ENCODE measurements at regions not wholly inside any gene's neighbourhood (a gene's known extent, or its start where the extent isn't known, plus 50 kb on each side); places are given as distances from the start of the nearest gene placed in this dataset.

DNA sequence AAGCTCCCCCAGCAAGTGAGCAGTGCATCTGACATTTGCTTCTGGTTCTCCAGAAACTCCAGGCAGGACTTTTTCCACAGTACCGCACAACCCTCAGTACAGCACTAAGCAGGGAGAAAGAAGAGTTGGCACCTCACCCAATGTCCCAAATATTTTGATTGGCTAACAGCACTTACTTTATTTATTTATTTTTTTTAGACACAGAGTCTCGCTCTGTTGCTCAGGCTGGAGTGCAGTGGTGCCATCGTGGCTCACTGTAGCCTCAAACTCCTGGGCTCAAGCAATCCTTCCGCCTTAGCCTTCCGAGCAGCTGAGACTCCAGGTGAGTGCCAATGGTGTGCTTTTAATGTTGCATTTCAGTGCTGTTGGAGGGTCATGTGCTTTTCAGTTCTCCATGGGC lies 200.3 kb upstream of the ZMIZ1 start:
- no peak for DNase-seq (ENCODE audit: low read depth in 2 of 2)

DNA sequence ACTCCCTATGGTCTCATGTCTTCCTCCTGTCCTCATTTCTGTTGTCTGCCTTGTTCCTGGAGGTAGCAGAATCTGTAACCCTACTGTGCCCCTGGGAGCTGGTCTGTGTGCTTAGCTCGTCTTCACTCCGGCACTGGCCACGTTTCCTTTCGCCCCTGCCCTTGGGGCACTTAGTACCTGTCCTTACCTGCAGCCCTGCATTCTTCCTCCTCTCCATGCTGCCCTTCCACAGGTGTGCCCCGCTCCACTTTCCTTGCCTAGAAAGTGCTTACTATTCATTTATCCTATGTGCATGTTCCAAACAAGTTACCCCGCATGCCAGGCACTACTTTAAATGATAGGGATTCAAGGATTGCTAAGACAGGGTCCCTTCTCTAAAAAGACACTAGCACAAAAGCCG lies 199.9 kb upstream of the ZMIZ1 start:
- DNase-seq (ENCODE audit: low read depth in 2 of 2): no peak

DNA sequence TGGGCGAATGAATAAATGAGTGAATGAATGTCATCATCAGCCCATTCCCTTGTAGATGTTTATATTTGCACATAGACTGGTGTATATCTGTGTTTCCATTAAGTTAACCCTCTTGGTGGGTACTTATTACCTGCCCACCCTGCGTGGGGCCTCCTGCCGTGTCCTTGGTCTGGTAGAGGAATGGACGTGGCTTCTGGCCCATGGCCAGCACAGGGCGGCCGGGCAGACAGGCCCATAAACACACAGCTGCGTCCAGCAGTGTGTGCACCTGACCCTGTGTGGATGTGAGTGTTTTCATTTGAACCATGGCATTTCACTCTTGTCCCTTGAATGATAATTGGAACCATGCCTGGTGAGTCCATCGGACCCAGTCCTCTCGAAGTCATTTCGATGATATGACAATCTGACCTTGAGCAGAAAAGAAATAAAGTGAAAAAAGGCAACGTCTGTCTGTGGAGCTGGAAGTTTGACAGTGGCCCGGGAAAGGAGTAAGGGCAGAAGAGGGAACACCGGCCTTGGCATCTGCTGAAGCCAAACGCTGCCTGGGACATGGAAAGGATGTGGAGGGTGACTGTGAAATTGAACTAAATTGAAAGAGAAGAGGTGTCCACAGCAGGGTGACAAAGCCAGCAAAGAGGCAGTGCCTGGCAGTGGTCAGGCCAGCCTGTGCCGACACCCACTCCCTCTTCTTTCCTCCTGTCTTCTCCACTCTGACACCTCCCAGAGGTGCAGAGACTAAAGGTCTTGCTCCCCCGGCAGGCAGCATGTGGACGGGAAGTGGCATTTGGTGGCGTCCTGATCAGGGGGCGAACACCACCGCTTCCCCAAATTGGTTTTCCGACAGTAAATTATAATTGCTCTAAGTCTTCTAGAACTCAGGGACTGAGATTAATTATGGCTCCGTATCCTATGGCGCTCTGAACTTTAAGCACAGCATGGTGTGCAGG lies 199.0 kb upstream of the ZMIZ1 start:
- no peak for DNase-seq (ENCODE audit: low read depth in 2 of 2)

DNA sequence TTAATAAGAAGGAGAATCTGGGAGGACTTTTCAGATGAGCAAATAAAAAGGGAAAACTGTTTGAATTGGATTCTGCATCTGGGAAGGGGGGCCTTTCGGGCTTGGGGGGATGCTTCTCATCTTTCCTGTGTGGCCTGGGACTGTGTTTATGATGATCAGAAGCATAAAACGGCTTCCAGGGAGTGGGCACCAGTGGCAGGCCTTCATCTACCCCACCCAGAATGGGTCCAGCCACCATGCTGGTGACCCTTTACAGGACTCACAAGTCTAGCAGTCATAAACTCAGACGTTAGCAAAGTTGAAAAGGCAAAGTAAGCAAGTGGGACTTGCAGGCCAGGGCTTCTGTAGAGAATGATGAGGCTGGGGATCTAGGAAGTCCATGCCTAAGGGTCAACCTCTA lies 198.3 kb upstream of the ZMIZ1 start:
- DNase-seq (ENCODE audit: low read depth in 2 of 2): no peak

DNA sequence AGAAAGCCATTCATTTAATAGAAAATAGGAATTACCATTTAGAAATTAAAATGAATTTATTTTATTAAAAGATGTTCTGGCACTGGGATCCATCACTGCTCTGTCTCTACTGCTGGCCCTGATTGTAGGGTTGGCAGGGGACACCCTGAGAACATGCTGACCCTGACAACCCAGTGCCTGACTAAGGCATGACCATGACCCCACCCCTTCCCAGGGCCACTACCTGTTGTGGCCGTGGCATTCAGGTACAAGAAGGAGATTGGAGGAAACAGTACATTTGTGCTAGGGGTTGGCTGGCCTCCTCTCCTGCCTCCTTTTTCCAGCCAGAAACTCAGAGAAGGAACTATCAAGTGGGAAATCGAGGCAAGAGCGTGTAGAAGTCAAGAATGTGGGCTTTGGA lies 197.0 kb upstream of the ZMIZ1 start:
- DNase-seq (ENCODE audit: low read depth in 2 of 2): no peak

DNA sequence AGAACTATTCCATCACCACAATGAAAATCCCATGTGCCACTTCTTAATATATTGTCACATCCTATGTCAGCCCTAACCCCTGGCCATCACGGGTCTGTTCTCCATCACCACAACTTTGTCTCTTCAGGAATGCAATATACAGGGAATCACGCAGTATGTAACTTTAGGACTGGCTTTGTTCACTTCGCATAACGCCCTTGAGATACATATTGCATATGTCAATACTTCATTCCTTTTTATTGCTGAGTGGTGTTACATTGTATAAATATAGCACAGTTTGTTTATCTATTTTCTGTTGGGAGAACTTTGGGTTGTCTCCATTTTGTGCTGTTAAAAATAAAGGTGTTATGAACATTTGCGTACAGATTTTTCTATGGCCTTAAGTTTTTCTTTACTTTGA lies 195.4 kb upstream of the ZMIZ1 start:
- DNase-seq (ENCODE audit: low read depth in 2 of 2): no peak

DNA sequence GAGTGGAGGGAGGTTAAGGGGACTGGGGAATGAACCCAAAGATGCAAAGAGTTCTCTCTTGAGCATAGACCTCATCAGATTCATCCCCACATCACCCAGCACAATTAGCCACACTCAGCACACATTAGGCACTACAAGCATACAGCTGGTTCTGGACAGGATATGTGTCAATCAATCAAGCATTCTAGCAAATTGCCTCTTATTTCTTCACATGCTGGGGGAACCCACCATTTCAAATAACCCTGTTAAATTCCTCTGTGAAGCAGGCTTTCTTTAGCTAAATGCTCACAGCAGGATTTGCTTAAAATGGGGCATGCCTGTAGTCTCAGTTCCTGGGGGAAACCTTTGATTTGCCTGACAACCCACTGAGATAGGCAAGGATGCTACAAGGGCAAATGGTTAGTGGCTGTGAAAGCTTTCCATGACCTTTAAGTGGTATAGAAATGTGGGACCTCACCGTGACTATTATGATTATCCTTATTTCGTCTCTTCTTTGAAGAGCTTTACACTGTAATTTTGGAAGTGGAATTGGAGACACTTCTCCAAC lies 193.4 kb upstream of the ZMIZ1 start:
- DNase-seq (ENCODE audit: low read depth in 2 of 2): no peak

DNA sequence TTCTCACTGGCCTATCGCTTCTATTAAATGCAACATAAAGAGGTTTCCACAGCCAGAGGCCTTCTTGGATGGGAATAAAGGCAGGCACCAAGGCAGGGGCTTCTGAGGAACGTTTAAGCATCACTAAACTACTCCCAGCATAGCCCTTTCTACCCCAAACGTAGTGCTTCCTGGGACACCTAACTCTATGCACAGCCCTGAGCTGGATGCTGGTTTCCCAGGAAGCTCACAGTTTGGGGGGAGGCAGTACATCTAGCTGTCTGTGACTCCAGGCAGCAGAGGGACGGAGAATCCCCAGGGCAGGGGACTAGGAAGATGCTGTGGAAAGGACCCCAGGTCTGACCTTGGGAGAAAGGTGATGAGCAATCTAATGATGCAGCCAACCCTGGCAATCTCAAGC lies 192.8 kb upstream of the ZMIZ1 start:
- DNase-seq (ENCODE audit: low read depth in 2 of 2): no peak

DNA sequence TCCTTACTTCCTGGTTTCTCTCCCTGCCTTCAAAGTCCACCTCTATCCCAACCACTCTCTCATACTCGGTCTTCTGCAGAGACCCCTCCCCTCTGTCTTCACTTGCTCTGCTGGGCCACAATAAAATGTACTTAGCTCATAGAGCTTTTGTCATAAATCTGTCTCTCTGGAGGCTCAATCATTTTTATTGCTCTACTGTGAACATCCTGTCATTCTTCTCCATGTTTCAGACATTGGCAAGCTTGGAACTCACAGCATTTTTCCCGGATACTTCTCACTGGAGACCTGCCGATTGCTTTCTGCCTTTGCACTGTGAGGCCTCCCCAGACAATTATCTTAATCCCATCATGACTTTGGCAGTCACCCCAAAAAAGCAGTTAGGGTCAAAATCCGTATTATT lies 192.3 kb upstream of the ZMIZ1 start:
- no peak for DNase-seq (ENCODE audit: low read depth in 2 of 2)

DNA sequence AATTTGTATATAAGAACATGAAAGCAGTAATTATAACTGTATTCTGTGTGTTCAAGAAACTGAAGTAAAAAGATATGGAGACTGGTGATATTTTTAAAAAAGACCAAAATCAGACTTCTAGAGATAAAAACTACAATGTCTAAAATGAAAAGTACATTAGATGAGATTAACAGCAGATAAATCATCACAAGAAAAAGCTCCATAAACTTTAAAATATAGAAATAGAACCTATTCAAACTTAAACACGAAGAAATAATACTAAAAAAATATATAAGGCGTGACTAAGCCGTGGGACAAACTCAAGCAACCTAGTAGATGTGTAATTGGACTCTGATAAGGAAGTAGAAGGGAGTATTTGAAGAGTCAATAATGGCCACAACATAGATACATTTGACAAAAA lies 189.1 kb upstream of the ZMIZ1 start:
- DNase-seq (ENCODE audit: low read depth in 2 of 2): no peak

DNA sequence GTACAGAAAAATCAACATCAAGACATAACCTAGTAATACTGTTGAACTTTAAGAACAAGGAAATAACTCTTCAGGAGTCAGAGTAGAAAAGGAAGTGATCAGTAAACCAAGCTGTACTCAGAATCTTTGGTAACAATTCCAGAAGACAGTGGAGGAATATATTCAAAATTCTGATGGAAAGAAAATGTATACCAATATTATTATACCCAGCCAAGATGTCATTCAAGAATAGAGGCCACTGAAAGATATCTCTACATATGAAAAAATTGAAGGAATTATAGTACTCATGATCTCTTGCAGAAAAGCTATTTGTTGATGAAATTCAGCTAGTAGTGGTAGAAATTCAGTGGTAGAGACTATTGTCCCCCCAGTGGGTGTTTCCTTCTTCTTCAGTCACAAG lies 182.6 kb upstream of the ZMIZ1 start:
- no peak for DNase-seq (ENCODE audit: low read depth in 2 of 2)

DNA sequence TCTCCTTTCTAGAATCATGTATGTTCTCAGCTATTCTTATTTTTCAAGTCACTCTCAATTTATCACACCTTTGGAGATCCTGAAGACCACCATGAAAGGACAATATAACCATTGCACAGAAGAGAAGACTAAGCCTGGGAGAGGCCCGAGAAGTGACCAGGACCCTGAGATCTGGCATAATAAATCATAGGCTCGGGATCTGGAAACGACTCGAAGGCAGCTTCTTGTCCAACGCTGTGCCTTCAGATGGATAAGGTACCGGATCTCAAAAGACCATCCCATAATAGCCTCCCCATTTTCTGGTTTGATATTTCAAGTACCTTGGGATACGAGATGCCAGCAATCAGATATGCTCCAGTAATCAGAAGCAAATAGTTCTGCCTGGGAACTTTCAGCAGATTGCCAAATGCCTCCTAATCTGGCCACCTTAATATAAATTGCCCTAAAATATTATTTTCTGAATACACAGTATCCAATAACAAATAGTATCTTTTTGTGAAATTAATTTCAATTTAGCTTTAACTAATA lies 179.2 kb upstream of the ZMIZ1 start:
- no peak for DNase-seq (ENCODE audit: low read depth in 2 of 2)

DNA sequence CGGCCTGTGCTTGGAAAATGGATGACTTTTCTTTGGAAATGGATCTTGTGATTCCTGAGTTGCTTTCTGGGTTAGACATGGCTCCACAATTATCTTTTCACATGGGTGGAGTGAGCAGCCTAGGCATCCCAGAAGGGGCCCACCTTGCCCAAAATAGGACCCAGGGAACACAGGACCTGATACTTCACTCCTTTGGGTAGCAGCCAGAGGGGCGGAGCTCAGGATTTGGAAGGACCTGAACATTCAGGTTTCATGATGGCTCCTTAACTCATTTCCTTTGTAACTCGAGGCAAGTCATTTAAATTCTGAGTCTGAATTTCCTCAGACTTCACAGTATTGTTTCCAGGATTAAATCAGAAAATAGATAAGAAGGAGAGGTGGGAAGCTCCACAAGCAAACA lies 178.3 kb upstream of the ZMIZ1 start:
- no peak for DNase-seq (ENCODE audit: low read depth in 2 of 2)

DNA sequence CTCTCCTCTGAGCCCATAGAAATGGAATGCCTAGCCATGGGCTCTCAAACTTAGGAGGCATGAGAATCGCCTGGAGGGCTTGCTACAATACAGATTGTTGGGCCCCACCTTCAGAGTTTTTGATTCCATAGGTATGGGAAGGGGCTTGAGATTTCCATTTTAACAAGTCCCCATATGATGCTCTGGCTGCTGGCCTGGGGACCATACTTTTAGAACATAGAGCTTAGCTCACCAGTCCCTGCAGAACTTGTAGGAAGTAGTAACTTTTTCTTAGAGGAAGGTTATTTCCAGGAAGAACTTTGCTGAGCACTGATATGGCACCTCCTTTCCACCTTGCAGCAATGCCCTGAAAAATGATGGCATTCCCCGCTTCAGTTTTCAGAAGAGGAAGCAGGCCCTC lies 177.0 kb upstream of the ZMIZ1 start:
- DNase-seq (ENCODE audit: low read depth in 2 of 2): no peak

DNA sequence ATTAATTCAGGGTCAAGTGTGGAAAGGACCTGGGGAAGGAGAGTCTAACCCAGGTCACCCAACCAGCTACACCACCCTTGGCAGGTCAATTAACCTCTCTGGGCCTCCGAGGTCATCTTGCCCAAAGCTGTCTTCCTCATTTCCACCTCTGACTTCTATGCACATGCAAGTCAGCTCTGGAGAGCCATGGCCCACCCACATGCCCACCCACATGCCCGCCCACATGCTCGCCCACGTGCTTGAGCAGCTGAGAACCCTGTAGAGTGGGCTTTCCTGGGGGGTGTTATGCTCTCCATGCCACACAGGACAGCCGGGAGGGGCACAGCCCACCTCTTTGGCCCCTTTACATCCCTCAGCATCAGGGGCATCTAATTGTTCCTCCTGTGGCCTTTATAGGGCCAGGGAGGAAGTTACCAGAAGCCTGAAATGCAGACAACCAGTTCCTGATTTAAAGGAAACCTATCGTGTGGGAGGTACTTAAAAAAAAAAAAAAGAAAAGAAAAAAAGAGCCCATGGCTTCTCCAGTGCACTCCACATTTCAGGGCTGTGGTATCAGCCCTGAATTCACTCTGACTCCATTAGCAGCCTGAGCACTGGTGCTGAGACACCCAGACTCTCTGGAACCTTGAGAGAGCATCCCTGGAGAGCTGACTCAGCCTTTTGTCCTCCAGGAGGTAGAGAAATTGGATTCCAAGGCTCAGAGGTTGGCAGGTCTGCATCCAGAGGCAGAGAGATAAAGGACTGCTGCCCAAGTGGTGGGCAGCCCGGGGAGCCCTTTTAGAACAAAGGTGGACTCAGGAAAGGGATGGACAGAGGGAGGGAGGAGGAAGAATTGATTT lies 176.2 kb upstream of the ZMIZ1 start:
- DNase-seq (ENCODE audit: low read depth in 2 of 2): no peak

DNA sequence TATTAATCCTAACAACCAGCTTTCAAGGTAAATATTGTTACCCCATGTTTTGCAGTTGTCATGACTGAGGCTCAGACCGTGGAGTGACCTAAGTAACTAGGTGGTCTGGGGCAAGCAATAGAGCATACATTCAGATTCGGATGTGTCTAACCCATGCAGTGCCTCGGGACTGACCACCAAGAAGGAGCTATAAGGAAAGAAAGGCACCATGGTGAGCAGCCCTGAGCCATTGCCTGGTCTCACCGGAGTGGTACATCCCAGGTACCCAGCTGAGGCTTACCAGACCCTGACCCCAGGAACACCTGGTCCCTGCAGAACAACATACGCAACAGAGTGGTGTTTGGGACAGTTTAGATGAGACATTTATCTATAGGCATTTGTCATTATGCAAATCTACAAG lies 175.5 kb upstream of the ZMIZ1 start:
- DNase-seq (ENCODE audit: low read depth in 2 of 2): no peak

DNA sequence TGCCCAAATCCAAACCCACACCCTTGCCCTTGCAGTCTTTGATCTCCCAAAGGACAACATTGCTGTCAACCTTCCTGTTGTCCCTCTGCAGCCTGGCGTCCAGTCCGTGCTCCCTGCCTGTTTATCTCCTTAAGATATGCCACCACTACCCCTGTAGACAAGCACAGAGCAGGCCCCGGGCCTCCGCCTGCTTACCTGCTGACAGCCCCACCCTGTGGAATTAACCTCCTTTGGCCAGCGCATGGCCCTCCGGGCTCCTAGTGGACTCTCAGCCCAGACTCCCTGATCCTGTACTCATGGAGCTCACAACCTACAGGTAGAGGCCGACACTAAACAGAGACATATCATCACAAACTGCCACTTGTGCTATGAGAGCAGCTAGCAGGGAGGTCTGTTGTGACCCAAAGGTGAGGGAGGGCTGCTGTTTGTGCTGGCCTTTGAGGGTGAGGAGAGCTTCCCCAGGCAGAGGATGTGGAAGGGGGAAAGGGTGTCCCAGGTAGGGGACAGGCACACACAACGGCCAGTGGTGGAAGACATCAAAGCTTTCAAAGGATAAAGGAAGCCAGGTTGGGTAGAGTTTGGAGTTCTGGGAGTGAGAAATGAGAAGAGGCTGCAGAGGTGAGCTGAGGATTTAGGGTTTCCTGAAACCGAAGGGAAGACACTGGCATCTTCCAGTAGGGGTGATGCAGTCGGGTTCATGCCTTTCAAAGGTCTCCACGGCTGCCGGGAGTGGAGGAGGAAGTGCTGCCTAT lies 174.5 kb upstream of the ZMIZ1 start:
- DNase-seq (ENCODE audit: low read depth in 2 of 2): no peak

DNA sequence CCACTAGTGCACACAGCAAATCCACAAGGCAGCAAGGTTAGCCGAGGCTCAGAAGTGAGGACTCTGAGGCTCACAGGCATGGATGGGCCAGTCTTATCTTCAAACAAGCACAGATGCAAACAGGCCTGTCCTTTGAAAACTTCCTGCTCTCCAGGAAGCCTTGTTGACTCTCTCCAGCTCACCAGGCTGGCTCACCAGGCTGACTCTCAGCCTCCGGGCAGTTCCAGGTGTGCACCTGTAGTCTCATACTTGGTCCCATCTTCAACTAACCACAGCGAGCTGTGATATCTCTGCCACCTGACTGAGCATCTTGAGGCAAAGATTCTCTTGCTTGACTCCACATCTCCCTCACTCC lies 173.9 kb upstream of the ZMIZ1 start:
- no peak for DNase-seq (ENCODE audit: low read depth in 2 of 2)

DNA sequence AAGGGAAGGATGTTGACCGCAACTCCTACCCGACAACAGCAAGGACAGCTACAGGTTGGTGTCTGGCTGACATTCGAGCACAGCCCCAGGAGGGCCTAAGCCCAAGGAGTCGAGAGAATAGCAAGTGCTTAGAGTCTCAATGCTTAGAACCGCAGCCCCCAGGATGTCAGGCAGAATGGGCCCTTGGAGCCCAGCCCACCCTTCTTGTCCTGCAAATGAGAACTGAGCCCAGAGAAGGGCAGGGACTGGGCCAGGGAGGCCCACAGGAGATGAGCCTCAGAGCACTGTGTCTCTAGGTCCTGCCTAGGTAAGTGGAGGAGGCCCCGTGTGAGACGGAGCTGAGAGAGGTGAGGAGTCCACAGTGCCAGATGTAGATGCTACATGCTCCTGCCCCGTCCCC lies 173.3 kb upstream of the ZMIZ1 start:
- DNase-seq (ENCODE audit: low read depth in 2 of 2): no peak

DNA sequence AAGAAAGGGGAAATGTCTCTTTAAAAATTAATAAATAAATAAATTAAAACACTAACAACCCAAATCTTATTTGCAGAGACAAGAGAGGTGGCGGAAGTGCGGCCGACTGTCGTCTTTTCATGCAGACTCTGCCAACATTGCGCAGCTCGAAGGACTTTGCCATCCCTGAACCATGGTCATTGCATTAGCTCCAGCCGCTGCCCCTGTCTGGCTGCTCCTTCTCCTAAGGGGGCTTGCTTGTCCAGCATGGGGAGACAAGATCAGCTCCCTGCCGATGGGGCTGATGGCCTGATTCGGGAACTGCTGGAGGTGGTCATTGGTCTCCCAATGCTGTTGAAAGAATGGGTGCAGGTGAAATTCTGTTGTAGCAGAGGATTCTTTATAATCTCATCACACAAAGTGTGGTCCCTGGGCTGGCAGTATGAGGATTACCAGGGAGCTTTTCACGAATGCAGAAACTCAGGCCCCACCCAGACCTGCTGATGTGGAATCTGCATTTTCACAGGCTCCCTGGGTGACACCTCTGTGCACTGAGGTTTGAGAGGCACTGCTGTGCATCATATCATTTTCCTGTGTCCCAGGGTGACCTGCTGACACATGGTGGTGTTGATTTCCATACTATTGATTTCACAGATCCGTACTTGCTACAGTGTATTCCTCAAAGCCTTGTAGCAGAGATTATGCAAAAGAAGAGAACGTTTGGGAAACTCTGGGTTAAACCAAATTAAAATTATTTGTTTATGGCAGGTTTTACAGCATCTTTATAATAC lies 172.4 kb upstream of the ZMIZ1 start:
- DNase-seq (ENCODE audit: low read depth in 2 of 2): no peak
